ENCODE measurements at regions not wholly inside any gene's neighbourhood (a gene's known extent, or its start where the extent isn't known, plus 50 kb on each side); places are given as distances from the start of the nearest gene placed in this dataset.

GRCh38 chr5:57705769-57706168 lies 223.2 kb upstream of the ACTBL2 start:
- no peak for TF ChIP-seq CTCF (conservative IDR thresholded peaks at IDR 0.05)
- Mint-ChIP-seq H3K27me3 (ENCODE audit: low read depth) (no peaks in the 10 kb centered on the region), H3K4me1 (no peaks in the 10 kb centered on the region), H3K9me3 (peaks cover 8% of the 10 kb centered on the region), H3K4me3 (no peak overlapping the region), H3K27ac (ENCODE audit: unreplicated experiment) (no peak overlapping the region), H3K36me3 (ENCODE audit: low read depth) (no peaks in the 10 kb centered on the region)
- DNase-seq (ENCODE audit: low read depth, low spot score) = no peak

GRCh38 chr5:57703721-57704120 lies 221.1 kb upstream of the ACTBL2 start:
- no peak overlapping the region for H3K4me3 Mint-ChIP-seq

GRCh38 chr5:57700484-57700883 lies 217.9 kb upstream of the ACTBL2 start:
- H3K9me3 Mint-ChIP-seq = peaks cover 7% of the 10 kb centered on the region
- TF ChIP-seq CTCF (conservative IDR thresholded peaks at IDR 0.05) = no peak

More at GRCh38 chr5:57703721-57704120, 221.1 kb upstream of the ACTBL2 start:
- no peak overlapping the region for H3K27ac Mint-ChIP-seq (ENCODE audit: unreplicated experiment)
- H3K4me1 Mint-ChIP-seq = peaks cover 4% of the 10 kb centered on the region
- TF ChIP-seq CTCF (conservative IDR thresholded peaks at IDR 0.05) = no peak
- no peak for DNase-seq (ENCODE audit: low read depth, low spot score)
- no peaks in the 10 kb centered on the region for H3K27me3 Mint-ChIP-seq (ENCODE audit: low read depth)
- H3K36me3 Mint-ChIP-seq (ENCODE audit: low read depth) = no peaks in the 10 kb centered on the region
- H3K9me3 Mint-ChIP-seq = peaks cover 5% of the 10 kb centered on the region

GRCh38 chr5:57700072-57700471 lies 217.5 kb upstream of the ACTBL2 start:
- Mint-ChIP-seq H3K4me3 (no peak overlapping the region), H3K27me3 (ENCODE audit: low read depth) (no peaks in the 10 kb centered on the region), H3K9me3 (peaks cover 7% of the 10 kb centered on the region), H3K27ac (ENCODE audit: unreplicated experiment) (no peak overlapping the region), H3K36me3 (ENCODE audit: low read depth) (peaks cover 3% of the 10 kb centered on the region), H3K4me1 (peaks cover 30% of the 10 kb centered on the region)
- TF ChIP-seq CTCF (conservative IDR thresholded peaks at IDR 0.05) = no peak
- DNase-seq (ENCODE audit: low read depth, low spot score) = no peak

More at GRCh38 chr5:57700484-57700883, 217.9 kb upstream of the ACTBL2 start:
- Mint-ChIP-seq H3K4me3 (no peak overlapping the region), H3K4me1 (peaks cover 26% of the 10 kb centered on the region), H3K36me3 (ENCODE audit: low read depth) (peaks cover 3% of the 10 kb centered on the region), H3K27ac (ENCODE audit: unreplicated experiment) (no peak overlapping the region), H3K27me3 (ENCODE audit: low read depth) (no peaks in the 10 kb centered on the region)
- no peak for DNase-seq (ENCODE audit: low read depth, low spot score)

GRCh38 chr5:57698802-57699201 lies 216.2 kb upstream of the ACTBL2 start:
- Mint-ChIP-seq H3K36me3 (ENCODE audit: low read depth) (peaks cover 3% of the 10 kb centered on the region), H3K27me3 (ENCODE audit: low read depth) (no peaks in the 10 kb centered on the region), H3K9me3 (peaks cover 7% of the 10 kb centered on the region), H3K27ac (ENCODE audit: unreplicated experiment) (no peak overlapping the region), H3K4me1 (peaks cover 42% of the 10 kb centered on the region), H3K4me3 (no peak overlapping the region)
- TF ChIP-seq CTCF (conservative IDR thresholded peaks at IDR 0.05) = no peak
- DNase-seq (ENCODE audit: low read depth, low spot score) = no peak

- Mint-ChIP-seq H3K4me1 (peaks cover 49% of the 10 kb centered on the region), H3K9me3 (peaks cover 5% of the 10 kb centered on the region), H3K27me3 (ENCODE audit: low read depth) (no peaks in the 10 kb centered on the region)
These were observed 215.5 kb upstream of the ACTBL2 start for GRCh38 chr5:57698086-57698485.

More at GRCh38 chr5:57698086-57698485, 215.5 kb upstream of the ACTBL2 start:
- TF ChIP-seq CTCF (conservative IDR thresholded peaks at IDR 0.05) = no peak
- no peak for DNase-seq (ENCODE audit: low read depth, low spot score)
- Mint-ChIP-seq H3K27ac (ENCODE audit: unreplicated experiment) (no peak overlapping the region), H3K36me3 (ENCODE audit: low read depth) (peaks cover 3% of the 10 kb centered on the region), H3K4me3 (no peak overlapping the region)
